Limb (tissue), 2 donors: ENCODE measurements at regions not wholly inside any gene's neighbourhood (a gene's known extent, or its start where the extent isn't known, plus 50 kb on each side); places are given as distances from the start of the nearest gene placed in this dataset.

ENCODE experiments used
- DNase-seq, 2 donors: peaks; one replicate each; pipeline ENCODE4 v3.0.0-alpha.2; 2016; ENCODE audit errors: extremely low spot score in 2 of 2

GRCh38 chr10:21031232-21031795 is 134.2 kb upstream of the NEBL start:
- no peak for DNase-seq

- DNase-seq = no peak
These were observed 133.0 kb upstream of the NEBL start for GRCh38 chr10:21030091-21030490.

GRCh38 chr10:21022821-21023220 is 125.7 kb upstream of the NEBL start:
- DNase-seq = no peak

- no peak for DNase-seq
These were observed 124.9 kb upstream of the NEBL start for GRCh38 chr10:21021843-21022594.

- DNase-seq = no peak
These were observed 124.1 kb upstream of the NEBL start for GRCh38 chr10:21021231-21021630.

GRCh38 chr10:21020545-21020944 is 123.4 kb upstream of the NEBL start:
- DNase-seq = no peak

- no peak for DNase-seq
These were observed 122.3 kb upstream of the NEBL start for GRCh38 chr10:21019436-21019835.

- no peak for DNase-seq
These were observed 118.7 kb upstream of the NEBL start for GRCh38 chr10:21015851-21016250.

GRCh38 chr10:21014141-21014540 is 117.0 kb upstream of the NEBL start:
- DNase-seq = no peak

GRCh38 chr10:21011433-21012018 is 114.4 kb upstream of the NEBL start:
- DNase-seq = no peak

- DNase-seq = no peak
These were observed 113.5 kb upstream of the NEBL start for GRCh38 chr10:21010615-21011014.

GRCh38 chr10:21003240-21003822 is 106.2 kb upstream of the NEBL start:
- no peak for DNase-seq

- DNase-seq = no peak
These were observed 105.2 kb upstream of the NEBL start for GRCh38 chr10:21002091-21002878.

GRCh38 chr10:20999699-21000098 is 102.6 kb upstream of the NEBL start:
- no peak for DNase-seq

- DNase-seq = no peak
These were observed 100.9 kb upstream of the NEBL start for GRCh38 chr10:20998036-20998435.

GRCh38 chr10:20995123-20995987 is 98.2 kb upstream of the NEBL start:
- no peak for DNase-seq

GRCh38 chr10:20993830-20994527 is 96.9 kb upstream of the NEBL start:
- DNase-seq = no peak

- DNase-seq = no peak
These were observed 96.3 kb upstream of the NEBL start for GRCh38 chr10:20993389-20993788.

GRCh38 chr10:20991526-20991925 is 94.4 kb upstream of the NEBL start:
- DNase-seq = no peak

GRCh38 chr10:20990604-20991003 is 93.5 kb upstream of the NEBL start:
- DNase-seq = no peak
